Esophagus squamous epithelium (tissue), 4 donors: ENCODE measurements at regions not wholly inside any gene's neighbourhood (a gene's known extent, or its start where the extent isn't known, plus 50 kb on each side); places are given as distances from the start of the nearest gene placed in this dataset.

ENCODE experiments used
- POLR2A ChIP-seq, 4 donors: fragments of 450-650 bp; IDR thresholded peaks; one replicate each; pipeline ENCODE4 v1.6.1; 2017; ENCODE audit warnings: antibody characterized with exemption in 4 of 4, mild to moderate bottlenecking in 4 of 4, moderate library complexity in 3 of 4
- TF ChIP-seq, protein P1 (sequence below), 6 experiments: fragments of 450-650 bp in 4 of 6; fragments of 200-600 bp in 2 of 6; sonication (generic) in 2 of 6; IDR thresholded peaks; one replicate each; pipeline ENCODE4 v1.5.1; 2016 to 2019; ENCODE audit warnings: antibody characterized with exemption in 6 of 6, mild to moderate bottlenecking in 4 of 6, moderate library complexity in 4 of 6

GRCh38 chr14:54148251-54148650 lies 191.6 kb upstream of the BMP4 start:
- TF ChIP-seq, protein P1, sequence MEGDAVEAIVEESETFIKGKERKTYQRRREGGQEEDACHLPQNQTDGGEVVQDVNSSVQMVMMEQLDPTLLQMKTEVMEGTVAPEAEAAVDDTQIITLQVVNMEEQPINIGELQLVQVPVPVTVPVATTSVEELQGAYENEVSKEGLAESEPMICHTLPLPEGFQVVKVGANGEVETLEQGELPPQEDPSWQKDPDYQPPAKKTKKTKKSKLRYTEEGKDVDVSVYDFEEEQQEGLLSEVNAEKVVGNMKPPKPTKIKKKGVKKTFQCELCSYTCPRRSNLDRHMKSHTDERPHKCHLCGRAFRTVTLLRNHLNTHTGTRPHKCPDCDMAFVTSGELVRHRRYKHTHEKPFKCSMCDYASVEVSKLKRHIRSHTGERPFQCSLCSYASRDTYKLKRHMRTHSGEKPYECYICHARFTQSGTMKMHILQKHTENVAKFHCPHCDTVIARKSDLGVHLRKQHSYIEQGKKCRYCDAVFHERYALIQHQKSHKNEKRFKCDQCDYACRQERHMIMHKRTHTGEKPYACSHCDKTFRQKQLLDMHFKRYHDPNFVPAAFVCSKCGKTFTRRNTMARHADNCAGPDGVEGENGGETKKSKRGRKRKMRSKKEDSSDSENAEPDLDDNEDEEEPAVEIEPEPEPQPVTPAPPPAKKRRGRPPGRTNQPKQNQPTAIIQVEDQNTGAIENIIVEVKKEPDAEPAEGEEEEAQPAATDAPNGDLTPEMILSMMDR (IDR thresholded peaks at IDR 0.05), result no peak
- no peak for TF ChIP-seq POLR2A (IDR thresholded peaks at IDR 0.05)
